Activated B cell treated with CpG ODN at 0.5 μM for 24 hours (primary cell): ENCODE measurements at regions not wholly inside any gene's neighbourhood (a gene's known extent, or its start where the extent isn't known, plus 50 kb on each side); places are given as distances from the start of the nearest gene placed in this dataset.

ENCODE experiments used
- ATAC-seq: fragments of 200-7000 bp; cut with Tn5 transposase; one replicate; pipeline ENCODE4 v1.10.0; 2021; ENCODE audit warnings: low read depth, mild to moderate bottlenecking, moderate library complexity
- CTCF ChIA-PET: fragments of 350-600 bp; sonication (Branson Sonifier 250); formaldehyde crosslinking; loops from one replicate; lab custom pipeline; 2021; ENCODE audit warnings: antibody characterized with exemption; lab: Charles Lee
- POLR2A ChIA-PET: fragments of 350-600 bp; sonication (Branson Sonifier 250); formaldehyde crosslinking; loops from one replicate; lab custom pipeline; 2021; ENCODE audit warnings: antibody characterized with exemption; lab: Charles Lee
- DNase-seq: peaks from one replicate; pipeline ENCODE4 v3.0.0; 2022
- H3K27ac Mint-ChIP-seq: one replicate; pipeline ENCODE4 v1.8.0; 2020; ENCODE audit warnings: mixed read lengths
- H3K27me3 Mint-ChIP-seq: one replicate; pipeline ENCODE4 v1.8.0; 2021; ENCODE audit warnings: mixed read lengths
- H3K36me3 Mint-ChIP-seq: one replicate; pipeline ENCODE4 v1.8.0; 2021; ENCODE audit warnings: low read depth, mixed read lengths
- H3K4me1 Mint-ChIP-seq: one replicate; pipeline ENCODE4 v1.8.0; 2021; ENCODE audit warnings: mixed read lengths
- H3K4me3 Mint-ChIP-seq: one replicate; pipeline ENCODE4 v1.8.0; 2020; ENCODE audit warnings: mild to moderate bottlenecking, mixed read lengths
- H3K9me3 Mint-ChIP-seq: one replicate; pipeline ENCODE4 v1.8.0; 2020; ENCODE audit warnings: mixed read lengths
- CTCF ChIP-seq: fragments of 200-600 bp; IDR thresholded peaks from one replicate; pipeline ENCODE4 v1.8.0; 2022; ENCODE audit warnings: antibody characterized with exemption, mild to moderate bottlenecking
- intact Hi-C: fragments of 100-400 bp; cut with micrococcal nuclease; formaldehyde crosslinking; loops from one replicate; pipeline ENCODE4 v1.15.1; 2024

DNA sequence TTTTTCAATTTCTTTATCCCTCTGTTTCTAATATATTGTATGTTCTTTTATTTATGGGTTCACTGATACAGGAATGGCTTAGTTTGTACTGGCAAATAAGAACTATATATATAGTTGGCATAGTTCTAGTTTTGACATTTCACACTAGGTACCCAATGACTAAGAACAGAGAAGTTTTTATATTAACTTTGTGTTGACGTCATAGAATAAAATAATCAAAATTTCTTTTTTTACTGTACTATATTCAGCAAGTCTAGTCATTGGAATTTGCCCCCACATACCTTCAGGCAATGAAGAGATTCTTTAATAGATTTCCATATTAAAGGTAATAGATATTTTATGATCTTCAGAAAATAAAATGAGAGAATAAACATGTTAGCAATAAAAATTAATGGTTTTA lies 713.2 kb downstream of the NOVA1 start:
- ATAC-seq (no peak), DNase-seq (no peak)
- TF ChIP-seq CTCF, result no peak
- no peaks in the 10 kb centered on the region for H3K4me1 Mint-ChIP-seq
- peaks cover 2% of the 10 kb centered on the region for H3K9me3 Mint-ChIP-seq
- CTCF ChIA-PET, result no interaction called here
- no peaks in the 10 kb centered on the region for H3K36me3 Mint-ChIP-seq
- no peaks in the 10 kb centered on the region for H3K27me3 Mint-ChIP-seq
- no peak overlapping the region for H3K4me3 Mint-ChIP-seq
- intact Hi-C loops, result no loop called here
- POLR2A ChIA-PET, result no interaction called here
- H3K27ac Mint-ChIP-seq, result no peak overlapping the region

DNA sequence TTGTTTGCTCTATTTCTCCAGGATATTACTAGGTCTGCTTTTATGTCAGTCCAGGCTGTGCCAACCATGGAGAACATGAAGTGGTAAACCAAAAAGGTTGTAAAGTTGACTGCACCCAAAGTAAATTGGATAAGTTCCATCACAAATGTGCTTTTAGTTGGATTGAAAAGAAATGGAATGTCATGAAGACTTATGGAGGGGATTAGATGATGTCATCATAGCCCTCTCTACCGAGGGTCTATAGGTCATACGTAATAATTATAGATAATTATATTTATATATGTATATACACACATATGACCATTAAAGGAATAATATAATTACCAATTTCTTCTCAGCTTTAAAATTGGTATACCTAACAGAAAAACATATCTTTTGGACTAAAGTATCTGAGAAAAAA lies 714.9 kb downstream of the NOVA1 start:
- ChIA-PET POLR2A (no interaction called here), CTCF (no interaction called here)
- Mint-ChIP-seq H3K27me3 (no peaks in the 10 kb centered on the region), H3K4me3 (no peak overlapping the region), H3K9me3 (peaks cover 2% of the 10 kb centered on the region), H3K27ac (no peak overlapping the region), H3K4me1 (no peaks in the 10 kb centered on the region), H3K36me3 (no peaks in the 10 kb centered on the region)
- intact Hi-C loops, result no loop called here
- no peak for TF ChIP-seq CTCF
- DNase-seq (no peak), ATAC-seq (no peak)

DNA sequence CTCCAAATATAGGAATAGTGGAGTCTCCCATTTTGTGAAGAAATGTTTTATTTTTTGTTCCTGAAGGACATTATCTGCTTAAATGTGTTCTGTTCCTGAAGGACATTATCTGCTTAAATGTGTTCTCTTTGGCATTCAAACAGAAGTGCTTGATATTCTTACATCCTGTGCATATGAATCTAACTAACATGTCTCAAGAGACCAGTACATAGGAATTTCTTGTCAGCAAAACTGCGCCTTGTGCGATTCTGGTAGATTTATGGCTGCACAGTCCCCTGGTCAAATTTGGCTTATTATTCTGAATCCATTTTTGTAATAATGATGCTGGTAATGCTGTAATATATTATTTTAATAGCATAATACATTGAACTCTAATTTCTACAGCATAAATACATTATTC lies 722.4 kb downstream of the NOVA1 start:
- Mint-ChIP-seq H3K4me3 (no peak overlapping the region), H3K36me3 (no peaks in the 10 kb centered on the region), H3K27me3 (no peaks in the 10 kb centered on the region), H3K4me1 (no peaks in the 10 kb centered on the region), H3K27ac (no peak overlapping the region), H3K9me3 (no peaks in the 10 kb centered on the region)
- ATAC-seq (no peak), DNase-seq (no peak)
- ChIA-PET CTCF (no interaction called here), POLR2A (no interaction called here)
- intact Hi-C loops, result no loop called here
- TF ChIP-seq CTCF, result no peak

GRCh38 chr14:25869854-25870253 lies 728.0 kb downstream of the NOVA1 start:
- ChIA-PET CTCF (no interaction called here), POLR2A (no interaction called here)
- no peak for TF ChIP-seq CTCF
- H3K27ac Mint-ChIP-seq, result no peak overlapping the region
- intact Hi-C loops, result no loop called here
- no peaks in the 10 kb centered on the region for H3K27me3 Mint-ChIP-seq
- ATAC-seq (no peak), DNase-seq (no peak)
- H3K9me3 Mint-ChIP-seq, result no peaks in the 10 kb centered on the region
- H3K36me3 Mint-ChIP-seq, result no peaks in the 10 kb centered on the region
- no peaks in the 10 kb centered on the region for H3K4me1 Mint-ChIP-seq
- no peak overlapping the region for H3K4me3 Mint-ChIP-seq

- ATAC-seq, result no peak
- Mint-ChIP-seq H3K36me3 (no peaks in the 10 kb centered on the region), H3K27ac (no peak overlapping the region), H3K4me1 (no peaks in the 10 kb centered on the region), H3K9me3 (no peaks in the 10 kb centered on the region), H3K27me3 (no peaks in the 10 kb centered on the region), H3K4me3 (no peak overlapping the region)
- intact Hi-C loops, result no loop called here
- DNase-seq, result no peak
- POLR2A ChIA-PET, result no interaction called here
- no peak for TF ChIP-seq CTCF
- CTCF ChIA-PET, result no interaction called here
Observed at GRCh38 chr14:25868521-25869314, 729.1 kb downstream of the NOVA1 start.
